ENCODE measurements at regions not wholly inside any gene's neighbourhood (a gene's known extent, or its start where the extent isn't known, plus 50 kb on each side); places are given as distances from the start of the nearest gene placed in this dataset.

DNA sequence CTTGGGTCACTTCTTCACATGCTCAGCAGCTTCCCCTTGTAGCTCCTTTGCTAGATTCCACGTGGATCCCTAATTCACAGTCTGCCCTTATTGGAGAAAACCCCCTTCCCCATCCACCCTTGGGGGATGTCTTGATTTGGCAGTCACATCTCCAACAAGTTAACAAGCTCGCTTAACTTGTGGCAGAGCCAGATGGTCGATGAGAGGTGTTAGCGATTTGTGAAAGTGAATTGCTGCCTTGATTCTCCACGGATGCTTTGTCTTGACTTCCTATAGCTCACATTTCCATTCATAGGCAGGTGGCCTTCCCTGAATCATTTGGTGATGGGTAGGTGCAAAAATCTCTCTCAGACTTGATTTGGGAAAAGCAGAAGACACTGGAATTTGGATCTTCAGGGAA is 387.9 kb downstream of the TCERG1L start:
- Mint-ChIP-seq H3K9me3 (no peaks in the 10 kb centered on the region), H3K27me3 (no peaks in the 10 kb centered on the region), H3K27ac (no peak overlapping the region), H3K4me1 (no peaks in the 10 kb centered on the region), H3K4me3 (no peak overlapping the region), H3K36me3 (no peaks in the 10 kb centered on the region)

GRCh38 chr10:130924138-130924819 is 387.2 kb downstream of the TCERG1L start:
- no peak overlapping the region for H3K27ac Mint-ChIP-seq
- no peaks in the 10 kb centered on the region for H3K27me3 Mint-ChIP-seq
- H3K4me3 Mint-ChIP-seq = no peak overlapping the region
- H3K9me3 Mint-ChIP-seq = no peaks in the 10 kb centered on the region
- no peaks in the 10 kb centered on the region for H3K4me1 Mint-ChIP-seq
- H3K36me3 Mint-ChIP-seq = no peaks in the 10 kb centered on the region

DNA sequence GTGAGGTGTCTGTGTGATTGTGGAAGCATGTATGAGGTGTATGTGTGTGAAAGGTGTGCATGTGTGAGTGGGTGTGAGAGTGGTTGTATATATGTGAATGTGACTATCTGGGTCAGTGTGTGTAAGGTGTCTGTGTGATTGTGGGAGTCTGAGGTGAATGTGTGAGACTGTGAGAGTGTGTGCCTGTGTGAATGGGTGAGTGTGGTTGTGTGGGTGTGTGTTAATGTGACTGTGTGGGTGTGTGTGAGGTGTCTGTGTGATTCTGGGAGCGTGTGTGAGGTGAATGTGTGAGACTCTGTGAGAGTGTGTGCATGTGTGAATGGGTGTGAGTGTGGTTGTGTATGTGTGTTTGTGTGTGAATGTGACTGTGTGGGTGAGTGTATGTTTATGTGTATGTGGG is 385.1 kb downstream of the TCERG1L start:
- Mint-ChIP-seq H3K4me3 (no peak overlapping the region), H3K27ac (no peak overlapping the region), H3K36me3 (no peaks in the 10 kb centered on the region), H3K27me3 (no peaks in the 10 kb centered on the region), H3K4me1 (no peaks in the 10 kb centered on the region), H3K9me3 (no peaks in the 10 kb centered on the region)

- Mint-ChIP-seq H3K27me3 (no peaks in the 10 kb centered on the region), H3K4me1 (no peaks in the 10 kb centered on the region), H3K36me3 (no peaks in the 10 kb centered on the region), H3K27ac (no peak overlapping the region), H3K4me3 (no peak overlapping the region), H3K9me3 (no peaks in the 10 kb centered on the region)
Observed at GRCh38 chr10:130927157-130927556, 384.4 kb downstream of the TCERG1L start.

DNA sequence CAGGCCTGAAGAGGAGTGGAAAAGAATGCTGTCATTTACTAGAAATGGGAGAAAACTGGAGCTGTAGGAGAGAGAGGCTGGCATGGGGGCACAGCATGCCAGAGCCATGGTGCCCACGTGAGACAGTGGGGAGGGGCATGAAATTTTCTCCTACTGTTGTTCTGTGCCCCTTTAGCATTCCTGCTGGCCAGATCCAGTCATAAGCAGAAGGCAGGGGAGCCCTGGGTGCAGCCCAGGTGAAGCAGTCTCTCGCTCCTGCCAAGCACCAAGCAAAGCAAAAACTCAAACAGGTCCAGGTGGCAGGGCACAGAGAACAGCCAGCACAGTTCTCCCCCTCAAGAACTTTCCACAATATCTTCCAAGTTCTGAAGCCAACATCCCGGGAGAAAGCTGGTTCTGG is 383.2 kb downstream of the TCERG1L start:
- Mint-ChIP-seq H3K9me3 (no peaks in the 10 kb centered on the region), H3K36me3 (no peaks in the 10 kb centered on the region), H3K4me1 (no peaks in the 10 kb centered on the region), H3K27me3 (no peaks in the 10 kb centered on the region), H3K4me3 (no peak overlapping the region), H3K27ac (no peak overlapping the region)

GRCh38 chr10:130929422-130930325 is 381.8 kb downstream of the TCERG1L start:
- H3K9me3 Mint-ChIP-seq = peaks cover 0 to 5% (median 0%) of the 10 kb centered on the region in 3 donors
- no peak overlapping the region for H3K4me3 Mint-ChIP-seq
- H3K27me3 Mint-ChIP-seq = no peaks in the 10 kb centered on the region
- H3K27ac Mint-ChIP-seq = no peak overlapping the region
- no peaks in the 10 kb centered on the region for H3K4me1 Mint-ChIP-seq
- H3K36me3 Mint-ChIP-seq = no peaks in the 10 kb centered on the region

- Mint-ChIP-seq H3K27ac (no peak overlapping the region), H3K4me1 (no peaks in the 10 kb centered on the region), H3K27me3 (no peaks in the 10 kb centered on the region), H3K9me3 (peaks cover 0 to 5% (median 0%) of the 10 kb centered on the region in 3 donors), H3K36me3 (no peaks in the 10 kb centered on the region), H3K4me3 (peak overlapping the region in 1 of 4 donors; percentile 30)
Observed at GRCh38 chr10:130930821-130931220, 380.7 kb downstream of the TCERG1L start.

GRCh38 chr10:130931256-130931655 is 380.3 kb downstream of the TCERG1L start:
- peaks cover 0 to 5% (median 0%) of the 10 kb centered on the region in 3 donors for H3K9me3 Mint-ChIP-seq

DNA sequence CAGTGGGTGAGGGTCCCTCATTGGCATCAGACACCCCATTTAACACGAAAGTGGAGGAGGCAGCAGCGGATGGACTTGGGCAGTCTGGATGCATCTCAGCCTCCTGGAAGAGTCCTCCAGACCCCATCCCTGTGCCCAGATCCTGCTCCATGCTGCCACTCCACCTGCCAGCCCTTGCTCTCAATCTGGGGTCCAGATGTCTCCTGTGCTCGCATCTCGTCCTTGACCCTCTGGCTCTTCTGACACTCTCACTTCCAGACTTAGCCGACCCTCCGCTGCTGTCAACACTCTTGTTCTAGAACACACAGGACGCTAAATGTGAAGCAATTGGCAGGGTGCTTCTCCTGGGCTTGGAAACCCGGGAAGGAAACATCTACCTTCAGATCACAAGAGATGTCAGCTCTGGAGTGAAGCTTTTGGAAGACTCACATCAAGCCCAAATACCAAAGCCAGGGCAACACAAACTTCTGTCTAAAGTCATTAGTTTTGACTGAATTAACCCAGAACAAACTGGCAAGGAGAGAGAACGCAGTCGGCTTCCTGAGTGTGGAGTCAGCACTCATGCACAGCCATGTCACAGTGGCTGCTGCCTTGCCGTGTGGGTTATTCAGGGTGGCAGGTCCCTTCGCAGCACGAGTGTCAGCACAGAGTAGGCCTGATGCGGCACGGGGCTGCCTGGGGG is 379.1 kb downstream of the TCERG1L start:
- H3K36me3 Mint-ChIP-seq = no peaks in the 10 kb centered on the region
- H3K4me3 Mint-ChIP-seq = no peak overlapping the region
- no peaks in the 10 kb centered on the region for H3K4me1 Mint-ChIP-seq
- H3K9me3 Mint-ChIP-seq = peaks cover 0 to 5% (median 0%) of the 10 kb centered on the region in 3 donors
- peak overlapping the region in 1 of 3 donors; percentile 31 for H3K27ac Mint-ChIP-seq
- H3K27me3 Mint-ChIP-seq = no peaks in the 10 kb centered on the region

More at GRCh38 chr10:130931256-130931655, 380.3 kb downstream of the TCERG1L start:
- Mint-ChIP-seq H3K27me3 (no peaks in the 10 kb centered on the region), H3K36me3 (no peaks in the 10 kb centered on the region), H3K27ac (no peak overlapping the region), H3K4me1 (no peaks in the 10 kb centered on the region), H3K4me3 (no peak overlapping the region)

DNA sequence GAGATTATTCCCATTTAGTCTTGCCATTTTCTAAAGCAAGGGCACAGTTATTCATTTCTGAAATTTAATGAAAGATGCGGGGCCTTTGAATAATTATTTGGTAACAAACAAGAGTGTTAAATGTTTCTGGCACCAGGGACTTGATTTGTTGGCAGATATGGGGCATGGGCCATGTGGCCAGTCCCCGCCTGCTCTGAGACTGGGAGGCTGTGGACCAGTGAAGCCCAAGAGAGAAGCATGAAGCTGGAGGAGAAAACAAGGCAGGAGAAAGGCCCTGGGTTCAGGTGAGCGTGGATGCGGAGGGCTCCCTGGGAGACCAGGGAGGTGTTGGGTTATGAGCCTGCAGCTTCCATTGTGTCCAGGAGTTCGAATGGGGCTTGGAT is 378.5 kb downstream of the TCERG1L start:
- no peak overlapping the region for H3K4me3 Mint-ChIP-seq
- H3K9me3 Mint-ChIP-seq = peaks cover 0 to 5% (median 0%) of the 10 kb centered on the region in 3 donors
- H3K4me1 Mint-ChIP-seq = no peaks in the 10 kb centered on the region
- H3K27ac Mint-ChIP-seq = no peak overlapping the region
- H3K36me3 Mint-ChIP-seq = no peaks in the 10 kb centered on the region
- no peaks in the 10 kb centered on the region for H3K27me3 Mint-ChIP-seq

GRCh38 chr10:130934293-130935127 is 377.0 kb downstream of the TCERG1L start:
- Mint-ChIP-seq H3K9me3 (peaks cover 0 to 5% (median 0%) of the 10 kb centered on the region in 3 donors), H3K4me3 (no peak overlapping the region), H3K4me1 (no peaks in the 10 kb centered on the region)

GRCh38 chr10:130935128-130935439 is 376.4 kb downstream of the TCERG1L start:
- H3K4me3 Mint-ChIP-seq = no peak overlapping the region
- H3K27me3 Mint-ChIP-seq = no peaks in the 10 kb centered on the region
- H3K27ac Mint-ChIP-seq = no peak overlapping the region
- no peaks in the 10 kb centered on the region for H3K36me3 Mint-ChIP-seq
- no peaks in the 10 kb centered on the region for H3K4me1 Mint-ChIP-seq
- H3K9me3 Mint-ChIP-seq = peaks cover 0 to 5% (median 0%) of the 10 kb centered on the region in 3 donors

More at GRCh38 chr10:130934293-130935127, 377.0 kb downstream of the TCERG1L start:
- H3K36me3 Mint-ChIP-seq = no peaks in the 10 kb centered on the region
- H3K27me3 Mint-ChIP-seq = no peaks in the 10 kb centered on the region
- H3K27ac Mint-ChIP-seq = peak overlapping the region in 1 of 3 donors; percentile 45

- Mint-ChIP-seq H3K4me1 (no peaks in the 10 kb centered on the region), H3K9me3 (peaks cover 0 to 5% (median 0%) of the 10 kb centered on the region in 3 donors), H3K27ac (no peak overlapping the region), H3K4me3 (no peak overlapping the region), H3K27me3 (no peaks in the 10 kb centered on the region), H3K36me3 (no peaks in the 10 kb centered on the region)
Observed at GRCh38 chr10:130935897-130936550, 375.5 kb downstream of the TCERG1L start.

DNA sequence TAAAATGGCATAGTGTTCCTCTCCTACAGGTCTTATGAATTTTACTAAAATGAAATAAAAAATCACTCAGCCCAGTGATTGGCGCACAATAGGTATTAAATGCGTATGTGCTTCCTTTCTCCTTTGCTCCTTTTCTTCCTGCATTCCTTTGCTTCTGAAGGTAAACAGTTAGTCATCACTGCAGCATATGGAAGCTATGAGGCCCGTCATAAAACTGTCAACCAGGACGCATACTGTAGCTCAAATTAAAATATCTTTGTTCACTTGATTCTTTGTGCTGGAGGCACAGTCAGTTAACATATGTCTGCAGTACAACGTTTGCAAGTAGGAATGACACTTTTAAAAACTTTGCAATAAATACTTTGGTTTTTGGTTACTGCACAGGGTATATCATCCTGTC is 374.7 kb downstream of the TCERG1L start:
- no peaks in the 10 kb centered on the region for H3K4me1 Mint-ChIP-seq
- H3K27me3 Mint-ChIP-seq = no peaks in the 10 kb centered on the region
- H3K4me3 Mint-ChIP-seq = no peak overlapping the region
- H3K27ac Mint-ChIP-seq = no peak overlapping the region
- peaks cover 0 to 5% (median 0%) of the 10 kb centered on the region in 3 donors for H3K9me3 Mint-ChIP-seq
- H3K36me3 Mint-ChIP-seq = no peaks in the 10 kb centered on the region
